A549 (cell line): ENCODE measurements at regions not wholly inside any gene's neighbourhood (a gene's known extent, or its start where the extent isn't known, plus 50 kb on each side); places are given as distances from the start of the nearest gene placed in this dataset.

Source experiments
- ATAC-seq, 2 experiments: fragments of 200-7000 bp in 1 of 2; fragments of >200 bp in 1 of 2; cut with Nextera tagmentation in 1 of 2; cut with Tn5 transposase in 1 of 2; 3 replicates each; pipeline versions ENCODE4 v1.8.0 to v1.9.1; 2018 to 2020; ENCODE audit warnings: mild to moderate bottlenecking in 1 of 2, moderate library complexity in 1 of 2
- CTCF ChIA-PET: fragments of 300-600 bp; sonication (Branson Sonifier 250); formaldehyde crosslinking; extraction: SDS; loops from one replicate; lab custom pipeline; 2021; ENCODE audit warnings: antibody characterized with exemption, inconsistent platforms; lab: Yijun Ruan, JAX
- POLR2A ChIA-PET: fragments of 350-600 bp; formaldehyde crosslinking; extraction: SDS; loops from one replicate; lab custom pipeline; 2021; ENCODE audit warnings: antibody characterized with exemption, inconsistent platforms; lab: Yijun Ruan, JAX
- DNase-seq, 2 experiments: peaks; one replicate each; pipeline versions ENCODE4 v3.0.0 to v3.0.0-alpha.2; 2011 to 2016; ENCODE audit warnings: low read depth in 1 of 2, low spot score in 1 of 2
- FAIRE-seq: peaks from 2 replicates; lab custom pipeline; 2011; peaks lifted over from hg19 to GRCh38; lab: Jason Lieb, UNC
- H3K27ac ChIP-seq, 2 experiments: fragments of >200 bp; sonication (Bioruptor Twin); formaldehyde crosslinking; 3 replicates each; pipeline ENCODE4 v1.5.1; 2016 to 2017
- H3K4me1 ChIP-seq: fragments of >200 bp; sonication (Bioruptor Twin); formaldehyde crosslinking; 3 replicates; pipeline ENCODE4 v1.6.1; 2016
- H3K4me2 ChIP-seq: fragments of >200 bp; sonication (Bioruptor Twin); formaldehyde crosslinking; 3 replicates; pipeline ENCODE4 v1.6.1; 2016
- H3K4me3 ChIP-seq: fragments of >200 bp; sonication (Bioruptor Twin); formaldehyde crosslinking; 3 replicates; pipeline ENCODE4 v1.5.1; 2016
- H3K9me3 ChIP-seq: fragments of >200 bp; sonication (Bioruptor Twin); formaldehyde crosslinking; 3 replicates; pipeline ENCODE4 v1.6.1; 2016
- CBX2 ChIP-seq: fragments of 200-600 bp; sonication (generic); IDR thresholded peaks from 2 replicates; pipeline ENCODE4 v1.6.1; 2016; ENCODE audit warnings: low read depth, mild to moderate bottlenecking, borderline replicate concordance
- CBX8 ChIP-seq: fragments of 200-600 bp; sonication (generic); IDR thresholded peaks from 2 replicates; pipeline ENCODE4 v1.6.1; 2016
- EHF ChIP-seq: fragments of 250-450 bp; sonication (Bioruptor Pico); IDR thresholded peaks from 2 replicates; pipeline ENCODE4 v1.5.0; 2020; ENCODE audit warnings: mild to moderate bottlenecking
- EHMT2 ChIP-seq: fragments of 200-600 bp; sonication (generic); IDR thresholded peaks from 2 replicates; pipeline ENCODE4 v1.6.1; 2016; ENCODE audit warnings: antibody characterized with exemption, low read depth, mild to moderate bottlenecking, moderate library complexity
- FOXS1 ChIP-seq: fragments of 250-450 bp; sonication (Bioruptor Pico); IDR thresholded peaks from 2 replicates; pipeline ENCODE4 v1.5.0; 2020; ENCODE audit warnings: mild to moderate bottlenecking, moderate library complexity
- HEYL ChIP-seq: fragments of 250-450 bp; sonication (Bioruptor Pico); IDR thresholded peaks from 2 replicates; pipeline ENCODE4 v1.8.0; 2021; ENCODE audit warnings: mild to moderate bottlenecking, moderate library complexity
- HOXA7 ChIP-seq: fragments of 250-450 bp; sonication (Bioruptor Pico); IDR thresholded peaks from 2 replicates; pipeline ENCODE4 v1.5.0; 2020; ENCODE audit warnings: mild to moderate bottlenecking, moderate library complexity
- HOXB13 ChIP-seq: fragments of 250-450 bp; sonication (Bioruptor Pico); IDR thresholded peaks from 2 replicates; pipeline ENCODE4 v1.5.0; 2020; ENCODE audit warnings: low read depth, mild to moderate bottlenecking, moderate library complexity
- JUN ChIP-seq, 2 experiments: fragments of >200 bp; sonication (Bioruptor Twin); formaldehyde crosslinking; IDR thresholded peaks; 2 replicates in 1 of 2; 3 replicates in 1 of 2; pipeline ENCODE4 v1.6.1; 2016 to 2017
- JUNB ChIP-seq: fragments of >200 bp; sonication (Bioruptor Twin); formaldehyde crosslinking; IDR thresholded peaks from 2 replicates; pipeline ENCODE4 v1.6.1; 2016
- MAZ ChIP-seq: fragments of 150-350 bp; IDR thresholded peaks from 2 replicates; pipeline ENCODE4 v1.6.1; 2014; ENCODE audit warnings: antibody characterized with exemption, low read depth, low read length, borderline replicate concordance
- NFE2L2 ChIP-seq: fragments of 150-350 bp; conservative IDR thresholded peaks from 2 replicates; pipeline ENCODE4 v1.6.1; 2014; ENCODE audit warnings: low read length
- NR3C1 ChIP-seq: fragments of >200 bp; sonication (Bioruptor Twin); formaldehyde crosslinking; IDR thresholded peaks from 3 replicates; pipeline ENCODE4 v1.6.1; 2017
- POLR2A ChIP-seq: IDR thresholded peaks from 2 replicates; pipeline ENCODE4 v1.6.1; 2012; ENCODE audit warnings: mild to moderate bottlenecking, low read length
- RCOR1 ChIP-seq: fragments of 150-350 bp; IDR thresholded peaks from 2 replicates; pipeline ENCODE4 v1.6.1; 2014; ENCODE audit warnings: antibody characterized with exemption, low read length, low read depth
- SMC3 ChIP-seq: fragments of >200 bp; sonication (Bioruptor Twin); formaldehyde crosslinking; IDR thresholded peaks from 3 replicates; pipeline ENCODE4 v1.6.1; 2018; ENCODE audit warnings: inconsistent platforms
- TP53 ChIP-seq: fragments of 250-450 bp; sonication (Bioruptor Pico); IDR thresholded peaks from 2 replicates; pipeline ENCODE4 v1.5.0; 2021; ENCODE audit warnings: mild to moderate bottlenecking, moderate library complexity
- ZC3H11A ChIP-seq: fragments of 450-650 bp; IDR thresholded peaks from 2 replicates; pipeline ENCODE4 v1.6.1; 2014; ENCODE audit warnings: antibody characterized with exemption, mild to moderate bottlenecking
- ZFP36 ChIP-seq: fragments of 450-650 bp; IDR thresholded peaks from 2 replicates; pipeline ENCODE4 v1.6.1; 2014; ENCODE audit warnings: borderline replicate concordance; ENCODE audit not compliant: partially characterized antibody
- ZNF302 ChIP-seq: fragments of 250-450 bp; sonication (Bioruptor Pico); IDR thresholded peaks from 2 replicates; pipeline ENCODE4 v1.9.0; 2021; ENCODE audit warnings: inconsistent platforms, mild to moderate bottlenecking, moderate library complexity
- WGBS: methylation state at CpG from one replicate; pipeline ENCODE4 v1.1.6; 2017; ENCODE audit errors: missing lambda C conversion rate; 5-methylcytosine and 5-hydroxymethylcytosine counted together
- TF ChIP-seq, protein P1 (sequence below): IDR thresholded peaks from 2 replicates; pipeline ENCODE4 v1.6.1; 2012
- TF ChIP-seq, protein P2 (sequence below): fragments of 200-600 bp; sonication (generic); IDR thresholded peaks from 2 replicates; pipeline ENCODE4 v1.6.1; 2016; ENCODE audit warnings: antibody characterized with exemption, mild to moderate bottlenecking, moderate library complexity
- TF ChIP-seq, protein P3 (sequence below): IDR thresholded peaks from 2 replicates; pipeline ENCODE4 v1.6.1; 2012
- TF ChIP-seq, protein P4 (sequence below): fragments of 250-450 bp; sonication (Bioruptor Pico); IDR thresholded peaks from 2 replicates; pipeline ENCODE4 v1.5.0; 2021; ENCODE audit warnings: mild to moderate bottlenecking, moderate library complexity, borderline replicate concordance
- TF ChIP-seq, protein P5 (sequence below): fragments of 150-350 bp; IDR thresholded peaks from 2 replicates; pipeline ENCODE4 v1.6.1; 2014; ENCODE audit warnings: low read depth, mild to moderate bottlenecking, low read length
- TF ChIP-seq, protein P6 (sequence below): fragments of 250-450 bp; sonication (Bioruptor Pico); IDR thresholded peaks from 2 replicates; pipeline ENCODE4 v1.5.0; 2020; ENCODE audit warnings: low read depth, mild to moderate bottlenecking, moderate library complexity

DNA sequence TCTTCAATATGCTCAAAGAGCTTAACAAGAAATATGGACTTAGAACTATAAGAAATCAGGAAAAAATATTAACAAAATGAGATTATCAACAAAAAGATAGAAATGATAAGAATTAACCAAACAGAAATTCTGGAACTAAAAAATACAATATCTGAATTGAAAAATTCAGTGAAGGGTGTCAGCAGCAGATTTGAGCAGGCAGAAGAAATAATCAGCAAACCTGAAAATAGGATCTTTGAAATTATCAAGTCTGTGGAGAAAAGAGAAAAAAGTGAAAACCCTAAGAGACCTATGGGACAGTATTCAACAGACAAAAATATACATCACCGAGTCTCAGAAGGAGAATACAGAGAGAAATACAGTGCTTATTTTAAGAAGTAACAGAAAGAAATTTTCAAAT lies 877.8 kb upstream of the AGA start:
- Histone ChIP-seq H3K4me3 (no peak overlapping the region), H3K9me3 (no peaks in the 10 kb centered on the region), H3K4me1 (no peaks in the 10 kb centered on the region)
- ATAC-seq (no peak), DNase-seq (no peak)
- no peak for TF ChIP-seq NFE2L2
- TF ChIP-seq HEYL (CRISPR knock-in tag): no peak
- TF ChIP-seq EHMT2: no peak
- TF ChIP-seq CBX8: no peak
- no peak for TF ChIP-seq JUNB
- TF ChIP-seq, all 56 proteins: peak for 0
- FAIRE-seq: no peak
- ChIA-PET CTCF (no interaction called here), POLR2A (no interaction called here)
- no peak overlapping the region for H3K27ac ChIP-seq
- H3K4me2 ChIP-seq: no peak overlapping the region
- WGBS: 16% methylated on average over 1 of the region's 1 CpG

DNA sequence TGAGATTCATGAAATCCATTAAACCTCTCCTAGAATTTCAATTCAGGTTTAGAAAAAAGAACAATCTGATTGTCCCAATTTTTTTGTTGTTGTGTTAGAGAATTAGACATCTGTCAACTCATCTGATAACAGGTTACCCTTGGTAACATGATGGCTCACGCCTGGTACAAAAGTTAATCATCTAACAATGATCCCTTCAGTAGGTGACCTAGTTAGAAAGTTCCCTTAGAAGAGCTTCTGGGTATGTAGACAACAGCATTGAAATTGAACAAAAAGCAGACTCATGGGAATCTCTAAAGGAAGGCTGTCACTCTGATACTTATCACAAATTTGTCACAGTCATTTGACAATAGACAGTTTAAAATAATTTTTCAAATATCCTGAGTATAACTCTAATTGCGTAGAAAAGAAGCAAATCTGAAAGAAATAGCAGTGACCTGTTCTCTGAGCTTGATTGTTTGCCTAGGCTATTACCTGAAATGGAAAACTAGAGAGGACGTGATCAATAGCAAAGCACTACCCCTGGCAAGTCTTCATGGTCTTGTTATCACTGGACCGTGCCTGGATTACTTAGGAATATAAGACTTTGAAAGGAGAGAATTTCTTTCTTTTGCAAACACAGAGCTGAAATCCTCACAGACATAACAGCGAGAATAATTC lies 880.4 kb upstream of the AGA start:
- no peak for ATAC-seq
- Histone ChIP-seq H3K4me3 (no peak overlapping the region), H3K27ac (no peak overlapping the region), H3K4me2 (no peak overlapping the region), H3K9me3 (no peaks in the 10 kb centered on the region), H3K4me1 (no peaks in the 10 kb centered on the region)
- FAIRE-seq: no peak
- TF ChIP-seq JUNB (no peak), JUN (IDR thresholded peaks at IDR 0.05) (no peak), ZFP36 (no peak), HOXA7 (CRISPR knock-in tag) (no peak), RCOR1 (no peak)
- TF ChIP-seq, protein P1, sequence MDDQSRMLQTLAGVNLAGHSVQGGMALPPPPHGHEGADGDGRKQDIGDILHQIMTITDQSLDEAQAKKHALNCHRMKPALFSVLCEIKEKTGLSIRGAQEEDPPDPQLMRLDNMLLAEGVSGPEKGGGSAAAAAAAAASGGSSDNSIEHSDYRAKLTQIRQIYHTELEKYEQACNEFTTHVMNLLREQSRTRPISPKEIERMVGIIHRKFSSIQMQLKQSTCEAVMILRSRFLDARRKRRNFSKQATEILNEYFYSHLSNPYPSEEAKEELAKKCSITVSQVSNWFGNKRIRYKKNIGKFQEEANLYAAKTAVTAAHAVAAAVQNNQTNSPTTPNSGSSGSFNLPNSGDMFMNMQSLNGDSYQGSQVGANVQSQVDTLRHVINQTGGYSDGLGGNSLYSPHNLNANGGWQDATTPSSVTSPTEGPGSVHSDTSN: no peak
- TF ChIP-seq, protein P2, sequence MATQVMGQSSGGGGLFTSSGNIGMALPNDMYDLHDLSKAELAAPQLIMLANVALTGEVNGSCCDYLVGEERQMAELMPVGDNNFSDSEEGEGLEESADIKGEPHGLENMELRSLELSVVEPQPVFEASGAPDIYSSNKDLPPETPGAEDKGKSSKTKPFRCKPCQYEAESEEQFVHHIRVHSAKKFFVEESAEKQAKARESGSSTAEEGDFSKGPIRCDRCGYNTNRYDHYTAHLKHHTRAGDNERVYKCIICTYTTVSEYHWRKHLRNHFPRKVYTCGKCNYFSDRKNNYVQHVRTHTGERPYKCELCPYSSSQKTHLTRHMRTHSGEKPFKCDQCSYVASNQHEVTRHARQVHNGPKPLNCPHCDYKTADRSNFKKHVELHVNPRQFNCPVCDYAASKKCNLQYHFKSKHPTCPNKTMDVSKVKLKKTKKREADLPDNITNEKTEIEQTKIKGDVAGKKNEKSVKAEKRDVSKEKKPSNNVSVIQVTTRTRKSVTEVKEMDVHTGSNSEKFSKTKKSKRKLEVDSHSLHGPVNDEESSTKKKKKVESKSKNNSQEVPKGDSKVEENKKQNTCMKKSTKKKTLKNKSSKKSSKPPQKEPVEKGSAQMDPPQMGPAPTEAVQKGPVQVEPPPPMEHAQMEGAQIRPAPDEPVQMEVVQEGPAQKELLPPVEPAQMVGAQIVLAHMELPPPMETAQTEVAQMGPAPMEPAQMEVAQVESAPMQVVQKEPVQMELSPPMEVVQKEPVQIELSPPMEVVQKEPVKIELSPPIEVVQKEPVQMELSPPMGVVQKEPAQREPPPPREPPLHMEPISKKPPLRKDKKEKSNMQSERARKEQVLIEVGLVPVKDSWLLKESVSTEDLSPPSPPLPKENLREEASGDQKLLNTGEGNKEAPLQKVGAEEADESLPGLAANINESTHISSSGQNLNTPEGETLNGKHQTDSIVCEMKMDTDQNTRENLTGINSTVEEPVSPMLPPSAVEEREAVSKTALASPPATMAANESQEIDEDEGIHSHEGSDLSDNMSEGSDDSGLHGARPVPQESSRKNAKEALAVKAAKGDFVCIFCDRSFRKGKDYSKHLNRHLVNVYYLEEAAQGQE: no peak
- DNase-seq: no peak
- CTCF ChIA-PET: no interaction called here
- 24% methylated on average over 5 of the region's 5 CpGs for WGBS
- POLR2A ChIA-PET: no interaction called here

DNA sequence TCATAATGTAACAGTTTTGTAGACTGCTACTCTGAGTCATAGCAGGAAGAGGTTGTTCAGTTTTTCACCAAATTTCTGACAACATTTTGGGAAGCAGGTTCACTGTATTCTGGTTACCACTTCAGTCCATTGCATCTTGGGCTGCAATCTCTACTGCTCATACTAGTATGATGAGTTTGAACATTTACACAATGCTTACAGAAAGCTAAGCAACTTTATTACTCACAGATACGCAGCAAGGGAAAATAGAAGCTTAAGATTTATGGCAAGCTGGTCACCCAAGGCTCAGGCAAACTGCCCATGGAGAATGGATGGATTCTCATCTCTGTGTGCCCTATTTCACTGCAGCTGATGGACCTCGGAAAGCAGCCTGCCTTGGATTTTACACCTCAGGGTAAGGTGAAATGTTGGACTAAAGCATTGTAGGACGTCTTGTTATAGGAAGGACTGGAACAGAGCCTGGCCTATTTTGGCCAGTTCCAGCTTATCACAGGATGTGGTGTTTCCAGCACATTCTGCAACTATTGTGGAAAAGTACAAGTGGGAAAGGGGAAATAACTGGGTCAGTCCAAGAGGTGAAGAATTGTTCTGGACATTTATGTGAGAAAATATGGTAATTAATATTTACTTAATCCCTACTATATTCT lies 887.1 kb upstream of the AGA start:
- FAIRE-seq: no peak
- POLR2A ChIA-PET: no interaction called here
- TF ChIP-seq HOXA7 (CRISPR knock-in tag) (no peak), ZC3H11A (no peak), MAZ (no peak), EHF (no peak), ZNF302 (CRISPR knock-in tag) (no peak), SMC3 (no peak), CBX2 (no peak), POLR2A (no peak), TP53 (no peak), NR3C1 (no peak), HOXB13 (CRISPR knock-in tag) (no peak), FOXS1 (CRISPR knock-in tag) (no peak)
- TF ChIP-seq, protein P3, sequence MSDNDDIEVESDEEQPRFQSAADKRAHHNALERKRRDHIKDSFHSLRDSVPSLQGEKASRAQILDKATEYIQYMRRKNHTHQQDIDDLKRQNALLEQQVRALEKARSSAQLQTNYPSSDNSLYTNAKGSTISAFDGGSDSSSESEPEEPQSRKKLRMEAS: no peak
- TF ChIP-seq, protein P4, sequence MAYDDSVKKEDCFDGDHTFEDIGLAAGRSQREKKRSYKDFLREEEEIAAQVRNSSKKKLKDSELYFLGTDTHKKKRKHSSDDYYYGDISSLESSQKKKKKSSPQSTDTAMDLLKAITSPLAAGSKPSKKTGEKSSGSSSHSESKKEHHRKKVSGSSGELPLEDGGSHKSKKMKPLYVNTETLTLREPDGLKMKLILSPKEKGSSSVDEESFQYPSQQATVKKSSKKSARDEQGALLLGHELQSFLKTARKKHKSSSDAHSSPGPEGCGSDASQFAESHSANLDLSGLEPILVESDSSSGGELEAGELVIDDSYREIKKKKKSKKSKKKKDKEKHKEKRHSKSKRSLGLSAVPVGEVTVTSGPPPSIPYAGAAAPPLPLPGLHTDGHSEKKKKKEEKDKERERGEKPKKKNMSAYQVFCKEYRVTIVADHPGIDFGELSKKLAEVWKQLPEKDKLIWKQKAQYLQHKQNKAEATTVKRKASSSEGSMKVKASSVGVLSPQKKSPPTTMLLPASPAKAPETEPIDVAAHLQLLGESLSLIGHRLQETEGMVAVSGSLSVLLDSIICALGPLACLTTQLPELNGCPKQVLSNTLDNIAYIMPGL (CRISPR knock-in tag): no peak
- TF ChIP-seq, protein P5, sequence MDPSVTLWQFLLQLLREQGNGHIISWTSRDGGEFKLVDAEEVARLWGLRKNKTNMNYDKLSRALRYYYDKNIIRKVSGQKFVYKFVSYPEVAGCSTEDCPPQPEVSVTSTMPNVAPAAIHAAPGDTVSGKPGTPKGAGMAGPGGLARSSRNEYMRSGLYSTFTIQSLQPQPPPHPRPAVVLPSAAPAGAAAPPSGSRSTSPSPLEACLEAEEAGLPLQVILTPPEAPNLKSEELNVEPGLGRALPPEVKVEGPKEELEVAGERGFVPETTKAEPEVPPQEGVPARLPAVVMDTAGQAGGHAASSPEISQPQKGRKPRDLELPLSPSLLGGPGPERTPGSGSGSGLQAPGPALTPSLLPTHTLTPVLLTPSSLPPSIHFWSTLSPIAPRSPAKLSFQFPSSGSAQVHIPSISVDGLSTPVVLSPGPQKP: no peak
- TF ChIP-seq, protein P6, sequence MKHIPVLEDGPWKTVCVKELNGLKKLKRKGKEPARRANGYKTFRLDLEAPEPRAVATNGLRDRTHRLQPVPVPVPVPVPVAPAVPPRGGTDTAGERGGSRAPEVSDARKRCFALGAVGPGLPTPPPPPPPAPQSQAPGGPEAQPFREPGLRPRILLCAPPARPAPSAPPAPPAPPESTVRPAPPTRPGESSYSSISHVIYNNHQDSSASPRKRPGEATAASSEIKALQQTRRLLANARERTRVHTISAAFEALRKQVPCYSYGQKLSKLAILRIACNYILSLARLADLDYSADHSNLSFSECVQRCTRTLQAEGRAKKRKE (CRISPR knock-in tag): no peak

More for the DNA sequence above, 887.1 kb upstream of the AGA start:
- no peak overlapping the region for H3K4me2 ChIP-seq
- H3K27ac ChIP-seq: no peak overlapping the region
- no peaks in the 10 kb centered on the region for H3K9me3 ChIP-seq
- CTCF ChIA-PET: interaction anchor here (0.6 kb wide), 1 partner anchor 18 kb away, joined by 3 read pairs; no protein-coding TSS in a partner anchor
- DNase-seq (no peak), ATAC-seq (no peak)
- H3K4me3 ChIP-seq: no peak overlapping the region
- H3K4me1 ChIP-seq: no peaks in the 10 kb centered on the region
- WGBS: 33% methylated on average over 3 of the region's 3 CpGs
